ENCODE measurements at regions not wholly inside any gene's neighbourhood (a gene's known extent, or its start where the extent isn't known, plus 50 kb on each side); places are given as distances from the start of the nearest gene placed in this dataset.

GRCh38 chr2:126786765-126787164 is 111.9 kb upstream of the TEX51 start (continued):
- TF ChIP-seq ZFP3 (CRISPR knock-in tag; IDR thresholded peaks at IDR 0.05): no peak
- TF ChIP-seq ISL1 (CRISPR knock-in tag; IDR thresholded peaks at IDR 0.05): no peak
- no peak for TF ChIP-seq TSHZ2 (CRISPR knock-in tag; IDR thresholded peaks at IDR 0.05)
- TF ChIP-seq ZNF8 (CRISPR knock-in tag; IDR thresholded peaks at IDR 0.05): no peak
- TF ChIP-seq SNAI2 (CRISPR knock-in tag; IDR thresholded peaks at IDR 0.05): no peak

GRCh38 chr2:126787289-126787688 is 111.4 kb upstream of the TEX51 start:
- TF ChIP-seq TCF4 (CRISPR knock-in tag; IDR thresholded peaks at IDR 0.05; ENCODE audit: borderline replicate concordance) (no peak), ZFP30 (CRISPR knock-in tag; IDR thresholded peaks at IDR 0.05) (no peak), RARB (CRISPR knock-in tag; IDR thresholded peaks at IDR 0.05) (no peak), CREB5 (CRISPR knock-in tag; IDR thresholded peaks at IDR 0.05; ENCODE audit: low read depth) (no peak), ZC3H10 (CRISPR knock-in tag; IDR thresholded peaks at IDR 0.05) (no peak), POU6F1 (CRISPR knock-in tag; IDR thresholded peaks at IDR 0.05; ENCODE audit: borderline replicate concordance, low read depth) (no peak), ISL1 (CRISPR knock-in tag; IDR thresholded peaks at IDR 0.05) (no peak), PATZ1 (CRISPR knock-in tag; IDR thresholded peaks at IDR 0.05; ENCODE audit: borderline replicate concordance) (no peak), SNAI2 (CRISPR knock-in tag; IDR thresholded peaks at IDR 0.05) (no peak), ARNTL (CRISPR knock-in tag; IDR thresholded peaks at IDR 0.05; ENCODE audit: borderline replicate concordance, low read depth) (no peak), CSDC2 (CRISPR knock-in tag; IDR thresholded peaks at IDR 0.05) (no peak), PPARA (CRISPR knock-in tag; IDR thresholded peaks at IDR 0.05; ENCODE audit: borderline replicate concordance) (no peak), BACH2 (CRISPR knock-in tag; IDR thresholded peaks at IDR 0.05; ENCODE audit: borderline replicate concordance) (no peak), CSRNP3 (CRISPR knock-in tag; IDR thresholded peaks at IDR 0.05) (no peak), ZFP3 (CRISPR knock-in tag; IDR thresholded peaks at IDR 0.05) (no peak), ESRRG (CRISPR knock-in tag; IDR thresholded peaks at IDR 0.05) (no peak)
- no peak for ATAC-seq

- no peak for ATAC-seq
- no peak for TF ChIP-seq OSR1 (CRISPR knock-in tag; IDR thresholded peaks at IDR 0.05)
These were observed 110.6 kb upstream of the TEX51 start for GRCh38 chr2:126788113-126788512.

- no peak for TF ChIP-seq CSDC2 (CRISPR knock-in tag; IDR thresholded peaks at IDR 0.05)
- no peak for TF ChIP-seq SNAI2 (CRISPR knock-in tag; IDR thresholded peaks at IDR 0.05)
- no peak for TF ChIP-seq PATZ1 (CRISPR knock-in tag; IDR thresholded peaks at IDR 0.05; ENCODE audit: borderline replicate concordance)
- no peak for TF ChIP-seq TCF4 (CRISPR knock-in tag; IDR thresholded peaks at IDR 0.05; ENCODE audit: borderline replicate concordance)
- no peak for TF ChIP-seq CSRNP3 (CRISPR knock-in tag; IDR thresholded peaks at IDR 0.05)
- TF ChIP-seq CREB5 (CRISPR knock-in tag; IDR thresholded peaks at IDR 0.05; ENCODE audit: low read depth): no peak
- no peak for TF ChIP-seq ZC3H10 (CRISPR knock-in tag; IDR thresholded peaks at IDR 0.05)
- TF ChIP-seq ARNTL (CRISPR knock-in tag; IDR thresholded peaks at IDR 0.05; ENCODE audit: borderline replicate concordance, low read depth): no peak
- no peak for ATAC-seq
These were observed 110.0 kb upstream of the TEX51 start for GRCh38 chr2:126788652-126789051.
